NCI-H146 treated with DMSO at 0.1 percent for 48 hours (cell line): ENCODE measurements at regions not wholly inside any gene's neighbourhood (a gene's known extent, or its start where the extent isn't known, plus 50 kb on each side); places are given as distances from the start of the nearest gene placed in this dataset.
"Not testable (repeated sequence)": the region's sequence is repeated elsewhere in the genome, so short reads cannot be mapped to it uniquely, and the experiment has no call there.

Experiments used
- DNase-seq: peaks from one replicate; lab custom pipeline; 2025; ENCODE audit not compliant: unreplicated experiment; lab: John Stamatoyannopoulos, UW

GRCh38 chr12:125549171-125549570 lies 483.9 kb downstream of the AACS start:
- no peak for DNase-seq

GRCh38 chr12:125549836-125550235 lies 484.6 kb downstream of the AACS start:
- no peak for DNase-seq

- no peak for DNase-seq
Measured at GRCh38 chr12:125552295-125552694, 487.1 kb downstream of the AACS start.

- DNase-seq: not testable (repeated sequence)
Measured at GRCh38 chr12:125561008-125561407, 495.8 kb downstream of the AACS start.

- no peak for DNase-seq
Measured at GRCh38 chr12:125564753-125565152, 499.5 kb downstream of the AACS start.

GRCh38 chr12:125567581-125567980 lies 502.3 kb downstream of the AACS start:
- DNase-seq: no peak

GRCh38 chr12:125568306-125568705 lies 503.1 kb downstream of the AACS start:
- no peak for DNase-seq

GRCh38 chr12:125573271-125573670 lies 508.0 kb downstream of the AACS start:
- DNase-seq: no peak

- no peak for DNase-seq
Measured at GRCh38 chr12:125577334-125577733, 512.1 kb downstream of the AACS start.

- DNase-seq: no peak
Measured at GRCh38 chr12:125579916-125580315, 514.7 kb downstream of the AACS start.

GRCh38 chr12:125583071-125583470 lies 517.8 kb downstream of the AACS start:
- no peak for DNase-seq

GRCh38 chr12:125586441-125586840 lies 521.2 kb downstream of the AACS start:
- DNase-seq: no peak

GRCh38 chr12:125593269-125593668 lies 528.0 kb downstream of the AACS start:
- no peak for DNase-seq

GRCh38 chr12:125604976-125605375 lies 539.7 kb downstream of the AACS start:
- DNase-seq: no peak

GRCh38 chr12:125606312-125606711 lies 541.1 kb downstream of the AACS start:
- no peak for DNase-seq

GRCh38 chr12:125610292-125610691 lies 545.1 kb downstream of the AACS start:
- DNase-seq: no peak

- DNase-seq: no peak
Measured at GRCh38 chr12:125610971-125611370, 545.7 kb downstream of the AACS start.

- DNase-seq: no peak
Measured at GRCh38 chr12:125614058-125614457, 548.8 kb downstream of the AACS start.

GRCh38 chr12:125619723-125620122 lies 554.5 kb downstream of the AACS start:
- DNase-seq: no peak

- DNase-seq: no peak
Measured at GRCh38 chr12:125633686-125634085, 568.5 kb downstream of the AACS start.

GRCh38 chr12:125634813-125635212 lies 569.6 kb downstream of the AACS start:
- no peak for DNase-seq

GRCh38 chr12:125639826-125640225 lies 574.6 kb downstream of the AACS start:
- DNase-seq: no peak

- DNase-seq: no peak
Measured at GRCh38 chr12:125643055-125643454, 577.8 kb downstream of the AACS start.

GRCh38 chr12:125645724-125646123 lies 580.5 kb downstream of the AACS start:
- no peak for DNase-seq
